ENCODE measurements at regions not wholly inside any gene's neighbourhood (a gene's known extent, or its start where the extent isn't known, plus 50 kb on each side); places are given as distances from the start of the nearest gene placed in this dataset.
A peak's percentile ranks its signal among the peaks of the same experiment; 100 is the strongest.

DNA sequence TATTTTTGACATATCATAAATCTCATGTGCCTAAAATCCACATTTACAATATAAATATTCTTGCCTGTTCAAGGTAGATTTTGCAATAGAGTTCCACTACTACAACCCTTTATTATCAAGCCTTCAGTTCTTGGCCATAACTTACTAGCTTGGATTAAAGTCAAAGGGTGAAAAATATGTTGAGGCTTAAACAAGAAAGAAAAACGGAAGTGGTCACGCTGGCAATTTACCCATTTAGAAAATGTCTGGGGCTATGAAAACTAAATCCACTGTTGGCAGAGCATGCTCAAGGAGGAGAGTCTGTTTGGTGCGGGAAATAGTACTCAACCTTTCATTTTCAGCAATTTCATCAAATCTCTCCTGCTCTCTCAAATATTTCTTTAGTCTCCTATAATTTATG, 209.8 kb upstream of the RHOBTB1 start:
- Histone ChIP-seq H4K20me1 (ENCODE audit: insufficient read depth, low read length) (no peaks in the 10 kb centered on the region), H3K4me1 (ENCODE audit: insufficient read depth, low read length) (no peaks in the 10 kb centered on the region), H3K79me2 (ENCODE audit: insufficient read depth, low read length) (no peaks in the 10 kb centered on the region), H3K27ac (ENCODE audit: low read length) (no peak overlapping the region), H2AFZ (ENCODE audit: low read depth, low read length) (no peak overlapping the region), H3K9ac (ENCODE audit: low read depth, low read length) (no peak overlapping the region), H3K9me3 (ENCODE audit: insufficient read depth, low read length, severe bottlenecking) (no peaks in the 10 kb centered on the region), H3K27me3 (ENCODE audit: insufficient read depth, low read length, poor library complexity) (no peaks in the 10 kb centered on the region), H3K4me3 (ENCODE audit: low read depth in 1 of 2, low read length in 2 of 2) (no peak overlapping the region), H3K4me2 (ENCODE audit: insufficient read depth, low read length) (no peak overlapping the region), H3K36me3 (ENCODE audit: insufficient read depth, low read length) (no peaks in the 10 kb centered on the region)
- TF ChIP-seq, protein P1, sequence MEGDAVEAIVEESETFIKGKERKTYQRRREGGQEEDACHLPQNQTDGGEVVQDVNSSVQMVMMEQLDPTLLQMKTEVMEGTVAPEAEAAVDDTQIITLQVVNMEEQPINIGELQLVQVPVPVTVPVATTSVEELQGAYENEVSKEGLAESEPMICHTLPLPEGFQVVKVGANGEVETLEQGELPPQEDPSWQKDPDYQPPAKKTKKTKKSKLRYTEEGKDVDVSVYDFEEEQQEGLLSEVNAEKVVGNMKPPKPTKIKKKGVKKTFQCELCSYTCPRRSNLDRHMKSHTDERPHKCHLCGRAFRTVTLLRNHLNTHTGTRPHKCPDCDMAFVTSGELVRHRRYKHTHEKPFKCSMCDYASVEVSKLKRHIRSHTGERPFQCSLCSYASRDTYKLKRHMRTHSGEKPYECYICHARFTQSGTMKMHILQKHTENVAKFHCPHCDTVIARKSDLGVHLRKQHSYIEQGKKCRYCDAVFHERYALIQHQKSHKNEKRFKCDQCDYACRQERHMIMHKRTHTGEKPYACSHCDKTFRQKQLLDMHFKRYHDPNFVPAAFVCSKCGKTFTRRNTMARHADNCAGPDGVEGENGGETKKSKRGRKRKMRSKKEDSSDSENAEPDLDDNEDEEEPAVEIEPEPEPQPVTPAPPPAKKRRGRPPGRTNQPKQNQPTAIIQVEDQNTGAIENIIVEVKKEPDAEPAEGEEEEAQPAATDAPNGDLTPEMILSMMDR (IDR thresholded peaks at IDR 0.05; ENCODE audit: borderline replicate concordance, extremely low read depth, low read length, poor library complexity, severe bottlenecking): no peak
- TF ChIP-seq EZH2 (IDR thresholded peaks at IDR 0.05; ENCODE audit: borderline replicate concordance, low read depth, low read length, severe bottlenecking): no peak
- no peak for DNase-seq
- ATAC-seq (ENCODE audit: insufficient read depth, low read depth): no peak

DNA sequence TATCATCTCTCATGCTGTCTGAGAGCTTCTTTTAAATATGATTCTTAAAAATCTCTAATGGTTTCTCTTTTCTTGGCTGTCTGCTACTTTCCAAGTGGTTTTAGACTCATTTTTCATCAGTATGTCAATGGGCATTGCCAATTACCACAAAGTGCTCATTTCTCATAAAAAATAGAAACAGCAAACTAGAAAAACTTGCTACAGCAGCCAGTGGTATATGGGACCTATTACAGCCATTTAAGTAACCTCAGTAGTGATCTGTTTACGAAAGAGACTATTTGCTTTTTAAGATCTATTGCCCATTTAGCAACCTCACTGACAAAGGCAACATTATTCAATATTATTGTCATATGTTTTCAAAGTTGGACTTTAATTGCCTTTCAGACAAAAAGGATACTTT, 207.1 kb upstream of the RHOBTB1 start:
- Histone ChIP-seq H3K4me2 (ENCODE audit: insufficient read depth, low read length) (no peak overlapping the region), H3K36me3 (ENCODE audit: insufficient read depth, low read length) (no peaks in the 10 kb centered on the region), H3K4me1 (ENCODE audit: insufficient read depth, low read length) (no peaks in the 10 kb centered on the region; the same call in 1 of the 2 replicates), H4K20me1 (ENCODE audit: insufficient read depth, low read length) (no peaks in the 10 kb centered on the region), H2AFZ (ENCODE audit: low read depth, low read length) (no peak overlapping the region), H3K27ac (ENCODE audit: low read length) (no peak overlapping the region), H3K4me3 (ENCODE audit: low read depth in 1 of 2, low read length in 2 of 2) (no peak overlapping the region), H3K27me3 (ENCODE audit: insufficient read depth, low read length, poor library complexity) (no peaks in the 10 kb centered on the region), H3K9ac (ENCODE audit: low read depth, low read length) (no peak overlapping the region), H3K9me3 (ENCODE audit: insufficient read depth, low read length, severe bottlenecking) (no peaks in the 10 kb centered on the region), H3K79me2 (ENCODE audit: insufficient read depth, low read length) (no peaks in the 10 kb centered on the region)
- DNase-seq: no peak
- ATAC-seq (ENCODE audit: insufficient read depth, low read depth): no peak
- TF ChIP-seq EZH2 (IDR thresholded peaks at IDR 0.05; ENCODE audit: borderline replicate concordance, low read depth, low read length, severe bottlenecking): no peak
- TF ChIP-seq, protein P1 (IDR thresholded peaks at IDR 0.05; ENCODE audit: borderline replicate concordance, extremely low read depth, low read length, poor library complexity, severe bottlenecking): no peak

- ATAC-seq (ENCODE audit: insufficient read depth, low read depth) (no peak), DNase-seq (no peak)
- Histone ChIP-seq H3K9me3 (ENCODE audit: insufficient read depth, low read length, severe bottlenecking) (no peaks in the 10 kb centered on the region), H4K20me1 (ENCODE audit: insufficient read depth, low read length) (no peaks in the 10 kb centered on the region), H3K27ac (ENCODE audit: low read length) (no peak overlapping the region), H3K4me3 (ENCODE audit: low read depth in 1 of 2, low read length in 2 of 2) (no peak overlapping the region), H3K27me3 (ENCODE audit: insufficient read depth, low read length, poor library complexity) (no peaks in the 10 kb centered on the region), H3K9ac (ENCODE audit: low read depth, low read length) (no peak overlapping the region), H3K36me3 (ENCODE audit: insufficient read depth, low read length) (no peaks in the 10 kb centered on the region), H3K4me2 (ENCODE audit: insufficient read depth, low read length) (no peak overlapping the region), H2AFZ (ENCODE audit: low read depth, low read length) (no peak overlapping the region; the same call in 1 of the 2 replicates), H3K79me2 (ENCODE audit: insufficient read depth, low read length) (no peaks in the 10 kb centered on the region), H3K4me1 (ENCODE audit: insufficient read depth, low read length) (no peaks in the 10 kb centered on the region; the same call in 1 of the 2 replicates)
- TF ChIP-seq, protein P1 (IDR thresholded peaks at IDR 0.05; ENCODE audit: borderline replicate concordance, extremely low read depth, low read length, poor library complexity, severe bottlenecking): no peak
- no peak for TF ChIP-seq EZH2 (IDR thresholded peaks at IDR 0.05; ENCODE audit: borderline replicate concordance, low read depth, low read length, severe bottlenecking)
Measured at GRCh38 chr10:61148451-61148850, 204.5 kb upstream of the RHOBTB1 start.

DNA sequence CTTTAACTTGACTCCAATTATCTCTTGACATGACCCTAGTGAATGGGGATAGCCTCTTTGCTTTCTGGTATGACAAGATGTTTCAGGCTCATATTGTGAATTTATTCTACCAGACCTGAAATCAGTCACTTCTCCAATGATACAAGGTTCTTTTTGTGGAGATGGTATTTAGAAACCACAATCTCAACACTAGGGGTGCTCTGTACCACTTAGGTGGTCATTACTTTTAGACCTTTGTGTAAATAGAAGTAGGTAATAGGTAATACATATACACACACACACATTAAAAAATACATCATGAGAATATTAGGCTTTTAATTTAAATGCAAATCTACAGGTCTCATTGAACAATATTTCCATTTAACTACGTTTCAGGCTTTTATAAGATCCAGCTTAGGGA, 199.0 kb upstream of the RHOBTB1 start:
- Histone ChIP-seq H3K36me3 (ENCODE audit: insufficient read depth, low read length) (no peaks in the 10 kb centered on the region), H3K9ac (ENCODE audit: low read depth, low read length) (no peak overlapping the region), H3K4me3 (ENCODE audit: low read depth in 1 of 2, low read length in 2 of 2) (no peak overlapping the region), H3K4me1 (ENCODE audit: insufficient read depth, low read length) (peaks cover 3% of the 10 kb centered on the region; the same call in 1 of the 2 replicates), H3K27me3 (ENCODE audit: insufficient read depth, low read length, poor library complexity) (no peaks in the 10 kb centered on the region), H3K27ac (ENCODE audit: low read length) (no peak overlapping the region), H4K20me1 (ENCODE audit: insufficient read depth, low read length) (no peaks in the 10 kb centered on the region), H3K4me2 (ENCODE audit: insufficient read depth, low read length) (no peak overlapping the region), H3K9me3 (ENCODE audit: insufficient read depth, low read length, severe bottlenecking) (no peaks in the 10 kb centered on the region), H2AFZ (ENCODE audit: low read depth, low read length) (no peak overlapping the region), H3K79me2 (ENCODE audit: insufficient read depth, low read length) (no peaks in the 10 kb centered on the region)
- DNase-seq (no peak), ATAC-seq (ENCODE audit: insufficient read depth, low read depth) (no peak)
- TF ChIP-seq EZH2 (IDR thresholded peaks at IDR 0.05; ENCODE audit: borderline replicate concordance, low read depth, low read length, severe bottlenecking): no peak
- TF ChIP-seq, protein P1 (IDR thresholded peaks at IDR 0.05; ENCODE audit: borderline replicate concordance, extremely low read depth, low read length, poor library complexity, severe bottlenecking): peak; percentile 30
